ENCODE measurements at regions not wholly inside any gene's neighbourhood (a gene's known extent, or its start where the extent isn't known, plus 50 kb on each side); places are given as distances from the start of the nearest gene placed in this dataset.
A peak's percentile ranks its signal among the peaks of the same experiment; 100 is the strongest.

- dilution Hi-C loops (cut with MboI; ENCODE audit: extremely low pct_ligation_motif_present, low sequenced_read_pairs): no loop called here
- Histone ChIP-seq H3K4me1 (ENCODE audit: control insufficient read depth, extremely low read depth, insufficient read depth, low read length) (peaks cover 14% of the 10 kb centered on the region), H3K27ac (ENCODE audit: control insufficient read depth, insufficient read depth, low read length) (no peak overlapping the region)
These were observed 135.5 kb upstream of the RARB start for GRCh38 chr3:25292595-25292994.

DNA sequence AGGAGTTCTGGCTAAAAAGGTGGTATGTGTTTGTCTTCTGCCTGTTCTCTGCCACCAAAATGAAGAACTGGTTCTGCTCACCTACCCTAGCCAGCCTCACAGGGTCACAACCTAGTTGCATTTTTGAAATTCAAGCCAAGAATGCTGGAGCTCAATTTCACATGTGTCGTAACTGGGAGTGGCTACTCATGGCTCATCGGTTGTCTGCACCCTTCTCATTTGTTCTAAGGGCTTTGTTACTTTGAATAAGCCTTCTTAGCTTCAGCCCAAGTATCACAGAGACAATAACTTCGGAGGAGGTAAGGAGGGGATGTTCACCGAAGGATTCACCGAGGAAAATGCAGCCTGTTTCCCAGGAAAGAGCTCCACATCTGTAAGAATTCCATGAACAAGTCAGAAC, 134.3 kb upstream of the RARB start:
- Histone ChIP-seq H3K4me3 (ENCODE audit: control insufficient read depth in 2 of 3, extremely low read depth in 1 of 3, insufficient read depth in 2 of 3, low read depth in 1 of 3, low read length in 3 of 3) (no peak overlapping the region), H4K20me1 (ENCODE audit: control insufficient read depth, extremely low read depth, insufficient read depth, low read length) (no peaks in the 10 kb centered on the region), H3K9ac (ENCODE audit: control insufficient read depth, extremely low read depth, insufficient read depth, low read length) (no peak overlapping the region), H3K9me1 (ENCODE audit: control insufficient read depth, extremely low read depth, insufficient read depth, low read length) (no peaks in the 10 kb centered on the region), H3K27me3 (ENCODE audit: control insufficient read depth, extremely low read depth, insufficient read depth, low read length) (no peaks in the 10 kb centered on the region), H3K27ac (ENCODE audit: control insufficient read depth, insufficient read depth, low read length) (no peak overlapping the region), H2AFZ (ENCODE audit: control insufficient read depth, low read length) (peak overlapping the region; percentile 10), H3K4me1 (ENCODE audit: control insufficient read depth, extremely low read depth, insufficient read depth, low read length) (peaks cover 14% of the 10 kb centered on the region), H3K36me3 (ENCODE audit: control insufficient read depth in 2 of 2, extremely low read depth in 1 of 2, insufficient read depth in 2 of 2, low read length in 2 of 2) (no peaks in the 10 kb centered on the region), H3K79me2 (ENCODE audit: control insufficient read depth, insufficient read depth, low read length) (no peaks in the 10 kb centered on the region), H3K9me3 (ENCODE audit: control insufficient read depth, low read depth, low read length) (no peaks in the 10 kb centered on the region), H3K4me2 (ENCODE audit: control insufficient read depth, extremely low read depth, insufficient read depth, low read depth, low read length) (peak overlapping the region; percentile 42)
- FAIRE-seq (peak; percentile 26), DNase-seq (ENCODE audit: low read depth, low spot score) (no peak)
- dilution Hi-C loops (cut with MboI; ENCODE audit: extremely low pct_ligation_motif_present, low sequenced_read_pairs): no loop called here
- no peak for TF ChIP-seq CTCF (optimal IDR thresholded peaks at IDR 0.05 in 1 of 3, IDR thresholded peaks at IDR 0.05 in 1 of 3, conservative IDR thresholded peaks at IDR 0.05 in 1 of 3; ENCODE audit: extremely low read depth in 1 of 3, insufficient read depth in 2 of 3, low read length in 3 of 3)
- TF ChIP-seq EZH2 (IDR thresholded peaks at IDR 0.05; ENCODE audit: low read length): no peak

More at GRCh38 chr3:25292595-25292994, 135.5 kb upstream of the RARB start:
- H2AFZ ChIP-seq (ENCODE audit: control insufficient read depth, low read length): no peak overlapping the region
- peak overlapping the region; percentile 25 for H3K4me2 ChIP-seq (ENCODE audit: control insufficient read depth, extremely low read depth, insufficient read depth, low read depth, low read length)
- H3K4me3 ChIP-seq (ENCODE audit: control insufficient read depth in 2 of 3, extremely low read depth in 1 of 3, insufficient read depth in 2 of 3, low read depth in 1 of 3, low read length in 3 of 3): no peak overlapping the region
- TF ChIP-seq CTCF (optimal IDR thresholded peaks at IDR 0.05 in 1 of 3, IDR thresholded peaks at IDR 0.05 in 1 of 3, conservative IDR thresholded peaks at IDR 0.05 in 1 of 3; ENCODE audit: extremely low read depth in 1 of 3, insufficient read depth in 2 of 3, low read length in 3 of 3): no peak
- no peak for TF ChIP-seq EZH2 (IDR thresholded peaks at IDR 0.05; ENCODE audit: low read length)
- H3K9me3 ChIP-seq (ENCODE audit: control insufficient read depth, low read depth, low read length): no peaks in the 10 kb centered on the region
- H3K9ac ChIP-seq (ENCODE audit: control insufficient read depth, extremely low read depth, insufficient read depth, low read length): no peak overlapping the region
- no peaks in the 10 kb centered on the region for H3K79me2 ChIP-seq (ENCODE audit: control insufficient read depth, insufficient read depth, low read length)
- H4K20me1 ChIP-seq (ENCODE audit: control insufficient read depth, extremely low read depth, insufficient read depth, low read length): no peaks in the 10 kb centered on the region
- DNase-seq (ENCODE audit: low read depth, low spot score) (peak; percentile 13), FAIRE-seq (no peak)
- H3K27me3 ChIP-seq (ENCODE audit: control insufficient read depth, extremely low read depth, insufficient read depth, low read length): no peaks in the 10 kb centered on the region
- H3K36me3 ChIP-seq (ENCODE audit: control insufficient read depth in 2 of 2, extremely low read depth in 1 of 2, insufficient read depth in 2 of 2, low read length in 2 of 2): no peaks in the 10 kb centered on the region
- H3K9me1 ChIP-seq (ENCODE audit: control insufficient read depth, extremely low read depth, insufficient read depth, low read length): no peaks in the 10 kb centered on the region
